HG03457 (cell line): ENCODE measurements at regions not wholly inside any gene's neighbourhood (a gene's known extent, or its start where the extent isn't known, plus 50 kb on each side); places are given as distances from the start of the nearest gene placed in this dataset.
"Not testable (repeated sequence)": the region's sequence is repeated elsewhere in the genome, so short reads cannot be mapped to it uniquely, and the experiment has no call there.

Source experiments
- ATAC-seq: cut with Tn5 transposase; IDR thresholded peaks from one replicate; pipeline ENCODE4 v1.9.1; 2021; ENCODE audit warnings: moderate number of reproducible peaks; ENCODE audit not compliant: unreplicated experiment

DNA sequence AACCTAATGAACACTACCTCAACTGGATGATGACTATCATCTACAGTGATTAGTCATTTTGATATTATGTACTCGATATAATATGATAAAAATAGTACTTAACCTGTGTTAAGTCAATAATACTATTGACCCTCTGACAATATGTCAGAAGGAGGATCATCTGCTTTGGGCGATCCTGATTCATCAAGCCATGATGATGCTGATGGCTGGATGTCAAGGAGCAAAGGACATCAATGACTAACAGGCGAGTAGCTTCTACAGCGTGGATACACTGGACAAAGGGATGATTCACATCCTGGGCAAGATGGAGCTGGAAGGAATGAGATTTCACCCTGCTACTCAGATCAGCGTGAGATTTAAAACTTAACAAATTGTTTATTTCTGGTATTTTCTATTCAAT is 94.4 kb upstream of the SKAP2 start:
- ATAC-seq = no peak

GRCh38 chr7:26955516-26955915 is 91.1 kb upstream of the SKAP2 start:
- no peak for ATAC-seq

DNA sequence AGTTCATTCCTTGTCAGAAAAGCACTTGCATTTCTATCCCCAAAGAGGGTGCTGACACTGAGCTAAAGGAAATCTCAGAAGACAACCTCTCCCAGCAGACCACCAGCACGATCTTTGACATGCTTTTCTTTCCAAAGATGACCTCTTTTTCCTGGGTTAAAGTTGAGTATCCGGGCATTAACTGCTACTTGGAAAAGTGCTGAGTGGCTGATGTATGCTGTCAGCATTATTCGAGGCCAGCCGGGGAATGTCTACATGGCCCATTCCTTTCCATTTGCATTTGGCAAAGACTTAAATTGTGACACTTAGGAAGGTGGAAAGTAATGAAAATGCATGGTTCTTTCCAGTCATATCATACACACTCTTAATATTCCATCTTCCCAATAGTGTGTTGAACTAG is 90.6 kb upstream of the SKAP2 start:
- no peak for ATAC-seq

- ATAC-seq = no peak
Observed at GRCh38 chr7:26951407-26951950, 87.1 kb upstream of the SKAP2 start.

GRCh38 chr7:26950889-26951288 is 86.5 kb upstream of the SKAP2 start:
- no peak for ATAC-seq

- no peak for ATAC-seq
Observed at GRCh38 chr7:26949319-26949718, 84.9 kb upstream of the SKAP2 start.

- no peak for ATAC-seq
Observed at GRCh38 chr7:26948617-26949118, 84.3 kb upstream of the SKAP2 start.

DNA sequence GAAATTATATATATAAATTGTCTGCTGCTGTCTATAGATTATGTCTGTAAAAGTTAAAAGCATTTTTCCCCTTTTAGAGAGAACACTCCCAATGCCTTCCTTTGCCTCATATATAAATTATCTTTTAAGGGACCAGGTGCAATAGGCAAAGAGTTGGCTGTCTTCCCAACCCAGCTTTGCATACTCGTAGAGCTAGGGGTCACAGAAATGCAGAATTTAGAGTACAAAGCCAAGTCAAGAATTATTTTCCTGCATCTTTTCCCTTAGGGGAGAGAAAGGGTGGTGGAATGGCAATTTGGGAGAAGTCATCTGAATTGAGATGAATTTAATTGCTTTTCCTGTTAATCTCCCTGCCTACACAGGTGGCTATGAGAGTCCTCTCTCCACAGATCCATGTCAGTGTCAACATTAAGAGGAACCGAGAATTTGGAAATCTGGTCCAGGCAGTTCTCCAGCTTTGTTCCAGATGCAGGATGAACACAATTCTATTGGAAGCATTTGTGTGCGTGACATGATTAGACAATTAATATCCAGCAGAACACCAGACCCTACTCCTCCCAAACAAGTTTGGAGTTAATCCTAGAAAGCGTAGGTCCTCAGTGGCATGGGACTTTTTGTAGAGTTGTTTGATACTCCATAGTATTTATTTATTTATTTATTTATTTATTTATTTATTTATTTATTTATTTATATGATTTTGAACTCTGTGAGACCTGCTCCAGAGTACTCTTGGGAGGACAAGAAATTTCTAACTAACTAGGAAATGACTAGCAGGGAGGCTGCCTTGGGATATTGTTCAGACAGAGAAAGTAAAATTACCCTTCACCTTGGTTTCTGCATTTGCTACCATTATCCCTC is 80.3 kb upstream of the SKAP2 start:
- no peak for ATAC-seq

DNA sequence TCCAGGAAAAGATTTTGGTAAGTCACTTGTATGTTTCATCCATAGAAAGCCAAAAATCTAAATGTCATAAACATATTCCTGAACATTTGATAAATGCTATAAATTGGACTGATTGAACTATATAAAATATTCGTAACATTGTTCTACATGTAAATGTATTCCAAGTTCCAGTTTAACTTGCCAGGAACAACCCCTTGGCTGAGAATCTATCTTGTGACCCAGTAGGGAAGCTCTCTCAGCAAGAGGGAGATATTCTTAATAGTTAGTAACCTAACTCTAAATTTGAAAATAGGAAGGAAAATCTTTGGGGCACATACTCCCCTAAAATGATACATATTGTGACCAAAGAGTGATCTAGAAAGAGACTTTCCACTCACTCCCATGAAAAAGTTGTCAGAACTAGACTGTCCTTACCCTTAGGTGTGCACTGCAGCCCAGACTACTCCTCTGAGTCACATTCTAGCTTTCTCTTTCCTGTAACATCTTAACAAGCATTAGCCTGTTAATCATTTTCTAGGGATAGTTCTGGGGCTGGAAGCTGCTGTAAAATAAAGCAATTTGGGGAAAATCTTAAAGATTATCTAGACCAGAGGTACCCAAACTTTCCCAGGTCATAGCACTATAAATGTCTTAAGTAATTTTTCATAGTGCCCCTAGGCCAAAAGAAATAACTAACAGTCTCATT is 73.7 kb upstream of the SKAP2 start:
- ATAC-seq = peak; percentile 84

- ATAC-seq = no peak
Observed at GRCh38 chr7:26937306-26937705, 72.9 kb upstream of the SKAP2 start.

DNA sequence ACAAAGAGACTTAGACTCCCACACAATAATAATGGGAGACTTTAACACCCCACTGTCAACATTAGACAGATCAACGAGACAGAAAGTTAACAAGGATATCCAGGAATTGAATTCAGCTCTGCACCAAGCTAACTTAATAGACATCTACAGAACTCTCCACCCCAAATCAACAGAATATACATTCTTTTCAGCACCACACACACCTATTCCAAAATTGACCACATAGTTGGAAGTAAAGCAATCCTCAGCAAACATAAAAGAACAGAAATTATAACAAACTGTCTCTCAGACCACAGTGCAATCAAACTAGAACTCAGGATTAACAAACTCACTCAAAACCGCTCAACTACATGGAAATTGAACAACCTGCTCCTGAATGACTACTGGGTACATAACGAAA is 68.2 kb upstream of the SKAP2 start:
- ATAC-seq = not testable (repeated sequence)

DNA sequence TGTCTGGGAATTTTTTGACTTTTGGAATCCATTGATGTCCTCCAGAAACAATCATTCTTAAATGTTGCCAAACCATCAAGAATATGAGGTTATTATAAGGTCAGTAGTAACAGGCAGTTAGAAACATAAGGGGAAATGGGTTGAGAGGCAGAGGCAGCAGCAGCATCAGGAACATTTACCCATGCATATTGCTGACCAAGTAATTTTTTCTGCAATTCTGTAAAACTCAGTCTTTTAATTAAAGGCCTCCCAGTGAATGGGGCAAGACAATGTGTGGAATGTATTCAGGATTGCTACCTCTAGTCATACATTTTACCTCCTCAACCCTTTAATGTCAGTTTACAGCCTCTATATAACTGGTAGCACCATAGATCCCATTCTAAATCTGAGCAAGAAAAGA is 66.5 kb upstream of the SKAP2 start:
- no peak for ATAC-seq

DNA sequence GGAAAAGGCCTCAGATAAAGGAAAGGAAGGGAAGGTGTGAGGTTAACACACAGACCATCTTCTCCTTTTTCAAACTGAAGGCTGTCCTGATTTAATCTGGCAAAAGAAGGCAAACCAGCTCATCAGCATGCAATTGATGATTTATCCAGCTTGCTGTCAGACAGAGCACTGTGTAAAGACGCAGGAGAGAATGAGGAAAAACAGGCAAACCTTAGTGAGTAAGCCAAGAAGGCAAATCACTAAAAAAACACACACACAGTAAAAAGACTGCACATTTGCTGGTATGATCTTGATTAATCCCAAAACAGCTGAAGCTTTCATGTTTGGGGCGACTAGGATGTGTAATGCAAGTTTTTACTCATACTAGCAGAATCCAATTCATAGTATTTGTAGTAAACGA is 65.8 kb upstream of the SKAP2 start:
- ATAC-seq = no peak

- ATAC-seq = no peak
Observed at GRCh38 chr7:26928703-26929347, 64.4 kb upstream of the SKAP2 start.

- ATAC-seq = no peak
Observed at GRCh38 chr7:26925768-26926167, 61.4 kb upstream of the SKAP2 start.

- no peak for ATAC-seq
Observed at GRCh38 chr7:26924149-26924767, 59.9 kb upstream of the SKAP2 start.

GRCh38 chr7:26919906-26920493 is 55.6 kb upstream of the SKAP2 start:
- no peak for ATAC-seq

- no peak for ATAC-seq
Observed at GRCh38 chr7:26918241-26918640, 53.9 kb upstream of the SKAP2 start.

GRCh38 chr7:26916779-26917320 is 52.5 kb upstream of the SKAP2 start:
- no peak for ATAC-seq

- ATAC-seq = no peak
Observed at GRCh38 chr7:26916336-26916735, 51.9 kb upstream of the SKAP2 start.
